ENCODE measurements at regions not wholly inside any gene's neighbourhood (a gene's known extent, or its start where the extent isn't known, plus 50 kb on each side); places are given as distances from the start of the nearest gene placed in this dataset.
"Not testable (repeated sequence)": the region's sequence is repeated elsewhere in the genome, so short reads cannot be mapped to it uniquely, and the experiment has no call there.

DNA sequence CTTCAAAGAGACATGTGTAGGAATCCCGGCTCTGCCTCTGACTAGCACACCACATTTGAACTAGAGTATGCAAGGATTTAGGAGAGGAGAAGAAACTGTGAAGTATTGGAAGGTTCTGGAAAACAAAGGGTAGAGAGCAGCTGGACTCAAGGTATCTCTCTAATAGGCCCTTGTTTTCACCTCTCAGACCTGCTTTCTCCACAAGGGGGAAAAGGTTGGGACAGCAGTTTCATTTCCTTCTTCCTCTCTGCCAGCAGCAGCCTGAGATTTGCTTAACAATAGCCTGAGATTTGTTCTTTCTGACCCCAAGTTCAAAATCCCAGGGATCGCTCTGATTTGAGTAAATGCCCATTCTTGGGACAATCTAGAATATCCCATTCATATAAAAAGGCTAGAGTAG lies 430.6 kb upstream of the MCTP2 start:
- H3K27ac Mint-ChIP-seq = no peak overlapping the region
- no peaks in the 10 kb centered on the region for H3K36me3 Mint-ChIP-seq
- H3K4me1 Mint-ChIP-seq = no peaks in the 10 kb centered on the region
- H3K9me3 Mint-ChIP-seq = no peaks in the 10 kb centered on the region
- ATAC-seq = no peak
- DNase-seq (ENCODE audit: low spot score in 2 of 2) = no peak
- H3K4me3 Mint-ChIP-seq = no peak overlapping the region

DNA sequence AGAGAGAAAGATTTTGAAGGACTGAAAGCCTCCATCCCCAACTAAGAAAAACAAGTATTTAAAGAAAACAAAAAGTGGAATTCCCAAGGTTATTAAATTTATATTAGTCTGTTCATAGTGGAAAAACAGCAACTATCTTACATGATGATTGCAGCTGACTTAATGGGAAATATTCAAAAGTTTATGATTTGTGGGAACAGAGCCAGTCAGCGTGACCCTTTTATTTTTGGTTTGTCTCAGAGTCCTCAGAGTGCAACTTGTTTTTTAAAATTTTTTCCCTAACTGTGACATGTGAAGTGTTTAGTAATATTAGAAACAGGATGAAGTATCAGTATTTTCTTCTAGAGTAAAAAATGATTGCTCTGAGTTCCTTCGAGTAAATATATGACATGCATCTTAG lies 441.9 kb upstream of the MCTP2 start:
- Mint-ChIP-seq H3K9me3 (no peaks in the 10 kb centered on the region), H3K36me3 (no peaks in the 10 kb centered on the region), H3K4me1 (no peaks in the 10 kb centered on the region), H3K4me3 (no peak overlapping the region), H3K27ac (no peak overlapping the region)
- DNase-seq (ENCODE audit: low spot score in 2 of 2) = no peak
- no peak for ATAC-seq

DNA sequence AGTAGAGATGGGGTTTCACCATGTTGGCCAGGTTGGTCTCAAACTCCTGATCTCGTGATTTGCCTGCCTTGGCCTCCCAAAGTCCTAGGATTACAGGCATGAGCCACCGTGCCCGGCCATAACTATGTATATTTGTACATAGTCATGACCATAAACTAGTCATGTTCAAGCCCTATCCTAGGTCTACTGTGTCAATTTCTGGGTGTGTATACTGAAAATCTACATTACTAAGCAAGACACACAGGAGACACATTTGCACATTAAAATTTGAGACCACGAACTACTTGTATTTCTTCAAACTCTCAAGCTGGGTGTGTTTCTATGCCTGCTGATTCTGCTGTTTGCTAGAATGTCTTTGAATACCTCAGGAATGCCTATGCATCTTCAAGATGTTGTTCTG lies 451.3 kb upstream of the MCTP2 start:
- Mint-ChIP-seq H3K36me3 (no peaks in the 10 kb centered on the region), H3K4me3 (no peak overlapping the region), H3K9me3 (no peaks in the 10 kb centered on the region), H3K4me1 (no peaks in the 10 kb centered on the region), H3K27ac (no peak overlapping the region)
- DNase-seq (ENCODE audit: low spot score in 2 of 2) (no peak), ATAC-seq (no peak)

DNA sequence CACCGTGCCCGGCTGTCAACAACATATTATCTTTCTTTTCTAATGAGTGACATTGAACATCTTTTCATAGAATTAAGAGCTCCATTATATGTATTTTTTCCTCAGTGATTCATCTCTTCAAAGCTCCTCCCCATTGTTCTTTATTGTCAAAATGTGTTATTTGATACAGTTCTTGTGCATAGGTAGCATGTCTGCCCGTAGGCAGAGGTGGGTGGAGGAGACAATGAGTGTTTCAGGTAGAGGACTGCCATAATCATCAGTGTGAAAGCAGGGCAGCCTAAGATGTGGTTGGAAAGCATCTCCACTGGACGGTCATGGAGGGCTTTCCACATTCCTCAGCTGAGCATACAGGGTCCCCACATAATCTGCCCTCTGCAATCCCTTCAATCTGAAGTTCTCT lies 452.0 kb upstream of the MCTP2 start:
- Mint-ChIP-seq H3K4me1 (no peaks in the 10 kb centered on the region), H3K27ac (no peak overlapping the region), H3K36me3 (no peaks in the 10 kb centered on the region), H3K4me3 (no peak overlapping the region), H3K9me3 (no peaks in the 10 kb centered on the region)
- DNase-seq (ENCODE audit: low spot score in 2 of 2) = no peak
- ATAC-seq = no peak

DNA sequence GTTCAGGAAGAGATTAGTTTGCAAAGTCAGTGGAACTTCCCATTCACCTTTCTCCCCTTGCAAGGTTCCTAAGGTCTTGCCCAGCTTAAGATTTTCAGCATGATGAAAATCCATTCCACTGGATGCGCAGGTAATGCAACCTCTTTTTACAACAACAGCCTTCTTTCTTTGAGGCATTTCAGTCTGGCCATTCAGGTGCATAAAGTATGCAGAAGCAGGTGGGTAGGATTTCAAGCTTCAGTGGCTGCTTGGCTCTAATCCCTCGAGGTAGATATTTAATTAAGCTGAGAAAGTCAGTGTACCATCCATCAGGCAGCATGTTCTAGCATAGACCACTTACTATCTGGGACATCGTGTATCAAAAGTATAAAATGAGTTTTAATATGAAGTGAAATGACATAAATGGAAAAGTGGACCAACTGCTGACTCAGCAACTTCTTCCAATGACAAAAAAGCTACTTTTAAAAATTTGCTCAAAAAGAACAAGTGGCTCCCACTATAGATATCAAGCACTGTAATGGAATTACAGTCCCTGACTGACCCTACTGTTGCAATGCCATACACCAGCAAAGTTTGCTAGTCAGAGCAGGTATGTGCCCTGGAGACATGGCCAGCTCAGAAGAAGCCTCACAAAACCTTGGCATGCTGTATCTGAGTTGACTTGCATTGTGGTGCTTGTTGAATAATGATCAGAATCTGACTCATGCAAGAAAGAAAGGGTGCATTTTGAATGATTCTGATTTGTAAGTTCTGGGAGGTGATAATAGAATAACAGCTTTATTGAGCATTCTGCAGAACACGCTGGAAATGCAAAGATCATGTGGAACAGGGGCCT lies 459.9 kb upstream of the MCTP2 start:
- no peaks in the 10 kb centered on the region for H3K9me3 Mint-ChIP-seq
- no peaks in the 10 kb centered on the region for H3K4me1 Mint-ChIP-seq
- no peaks in the 10 kb centered on the region for H3K36me3 Mint-ChIP-seq
- no peak overlapping the region for H3K4me3 Mint-ChIP-seq
- DNase-seq (ENCODE audit: low spot score in 2 of 2) (no peak), ATAC-seq (no peak)
- H3K27ac Mint-ChIP-seq = no peak overlapping the region

DNA sequence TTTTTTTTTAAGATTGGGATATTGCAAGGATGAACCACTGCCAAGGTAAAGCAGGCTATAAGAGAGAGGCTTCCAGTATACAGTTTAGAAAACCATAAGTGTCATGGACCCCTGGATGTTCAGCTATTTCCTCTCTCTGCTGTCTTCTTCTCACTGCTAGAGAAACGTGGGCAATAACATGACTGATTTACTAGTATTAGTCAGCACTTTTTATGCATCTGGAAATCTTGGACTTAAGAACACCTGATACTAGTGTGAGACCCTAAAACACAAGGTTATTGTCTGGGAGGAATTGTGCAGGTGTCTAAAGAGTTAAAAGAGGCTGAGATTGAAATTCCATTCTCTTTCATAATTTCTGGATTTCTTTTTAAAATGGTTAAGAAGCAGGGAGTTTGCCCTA lies 460.6 kb upstream of the MCTP2 start:
- DNase-seq (ENCODE audit: low spot score in 2 of 2) (no peak), ATAC-seq (no peak)
- no peaks in the 10 kb centered on the region for H3K36me3 Mint-ChIP-seq
- H3K9me3 Mint-ChIP-seq = no peaks in the 10 kb centered on the region
- H3K4me1 Mint-ChIP-seq = no peaks in the 10 kb centered on the region
- H3K27ac Mint-ChIP-seq = no peak overlapping the region
- no peak overlapping the region for H3K4me3 Mint-ChIP-seq

DNA sequence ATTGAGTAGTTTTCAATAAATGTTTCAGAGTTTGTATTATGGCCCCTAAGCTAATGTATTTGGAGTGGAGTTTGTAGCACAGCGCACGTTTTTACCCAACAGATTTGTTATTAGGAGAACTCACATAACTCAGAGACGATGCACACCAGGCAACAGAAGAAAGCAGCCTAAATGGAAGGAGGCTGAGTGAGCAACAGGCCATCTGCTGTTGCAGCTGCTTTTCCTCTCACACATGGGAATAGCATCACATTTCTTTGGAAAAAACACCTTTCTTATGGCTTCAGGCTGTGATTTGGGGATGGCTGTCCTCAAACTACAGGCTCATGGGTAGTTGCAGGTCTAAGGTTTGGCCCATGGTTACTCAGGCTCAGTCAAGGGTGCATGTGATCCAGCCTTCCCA lies 469.3 kb upstream of the MCTP2 start:
- H3K4me1 Mint-ChIP-seq = no peaks in the 10 kb centered on the region
- H3K36me3 Mint-ChIP-seq = no peaks in the 10 kb centered on the region
- H3K9me3 Mint-ChIP-seq = no peaks in the 10 kb centered on the region
- DNase-seq (ENCODE audit: low spot score in 2 of 2) (no peak), ATAC-seq (no peak)
- no peak overlapping the region for H3K4me3 Mint-ChIP-seq
- no peak overlapping the region for H3K27ac Mint-ChIP-seq

DNA sequence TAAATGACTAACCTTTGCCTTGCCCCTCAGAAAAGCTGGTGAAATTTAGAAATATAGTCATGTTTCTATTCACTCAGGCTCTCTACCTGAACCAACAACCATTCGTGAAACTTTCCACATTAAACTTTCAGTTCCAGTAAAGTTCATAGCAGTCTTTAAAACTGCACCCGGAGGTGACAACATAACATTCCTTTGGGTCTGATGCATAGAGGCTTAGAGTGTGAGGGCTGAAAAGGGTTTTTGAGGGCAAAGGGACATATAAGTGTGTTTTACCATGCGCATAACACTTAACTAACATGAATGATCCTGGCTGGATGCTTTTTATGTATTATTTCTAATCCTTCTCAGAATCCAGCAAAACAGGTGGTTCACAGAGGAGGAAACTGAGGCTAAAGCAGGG lies 471.7 kb upstream of the MCTP2 start:
- Mint-ChIP-seq H3K27ac (no peak overlapping the region), H3K4me3 (no peak overlapping the region), H3K9me3 (no peaks in the 10 kb centered on the region), H3K4me1 (no peaks in the 10 kb centered on the region), H3K36me3 (no peaks in the 10 kb centered on the region)
- DNase-seq (ENCODE audit: low spot score in 2 of 2) = no peak
- ATAC-seq = no peak

DNA sequence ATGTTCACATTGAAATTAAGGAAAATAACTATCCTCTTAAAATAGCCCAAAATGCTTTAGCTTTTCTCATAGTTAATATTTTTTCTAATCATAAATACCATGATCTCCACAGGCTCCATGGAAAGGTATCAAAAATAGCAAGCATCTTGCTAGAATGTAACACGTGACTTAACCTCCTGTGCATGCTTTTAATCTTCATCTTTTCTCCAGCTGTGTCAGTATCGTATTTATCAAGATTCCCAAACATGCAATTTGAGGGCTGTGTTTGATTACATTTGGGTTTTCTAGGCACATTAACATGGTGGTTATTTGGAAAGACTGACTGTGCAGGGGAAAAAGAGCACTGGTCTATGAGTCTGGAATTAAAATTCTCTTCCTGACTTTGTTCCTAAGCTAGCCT lies 472.5 kb upstream of the MCTP2 start:
- no peaks in the 10 kb centered on the region for H3K36me3 Mint-ChIP-seq
- DNase-seq (ENCODE audit: low spot score in 2 of 2) (no peak), ATAC-seq (no peak)
- no peaks in the 10 kb centered on the region for H3K4me1 Mint-ChIP-seq
- no peaks in the 10 kb centered on the region for H3K9me3 Mint-ChIP-seq
- H3K4me3 Mint-ChIP-seq = no peak overlapping the region
- H3K27ac Mint-ChIP-seq = no peak overlapping the region

DNA sequence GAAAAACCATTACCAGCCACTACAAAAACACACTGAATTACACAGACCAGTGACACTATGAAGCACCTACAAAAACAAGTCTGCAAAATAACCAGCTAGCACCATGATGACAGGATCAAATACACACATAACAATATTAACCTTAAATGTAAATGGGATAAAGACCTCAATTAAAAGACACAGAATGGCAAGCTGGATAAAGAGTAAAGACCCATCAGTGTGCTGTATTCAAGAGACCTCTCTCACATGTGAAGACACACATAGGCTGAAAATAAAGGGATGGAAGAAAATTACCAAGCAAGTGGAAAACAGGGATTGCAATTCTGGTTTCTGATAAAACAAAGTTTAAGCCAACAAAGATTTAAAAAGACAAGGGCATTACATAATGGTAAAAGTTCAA lies 482.7 kb upstream of the MCTP2 start:
- no peak for DNase-seq (ENCODE audit: low spot score in 2 of 2)
- H3K4me3 Mint-ChIP-seq = no peak overlapping the region

DNA sequence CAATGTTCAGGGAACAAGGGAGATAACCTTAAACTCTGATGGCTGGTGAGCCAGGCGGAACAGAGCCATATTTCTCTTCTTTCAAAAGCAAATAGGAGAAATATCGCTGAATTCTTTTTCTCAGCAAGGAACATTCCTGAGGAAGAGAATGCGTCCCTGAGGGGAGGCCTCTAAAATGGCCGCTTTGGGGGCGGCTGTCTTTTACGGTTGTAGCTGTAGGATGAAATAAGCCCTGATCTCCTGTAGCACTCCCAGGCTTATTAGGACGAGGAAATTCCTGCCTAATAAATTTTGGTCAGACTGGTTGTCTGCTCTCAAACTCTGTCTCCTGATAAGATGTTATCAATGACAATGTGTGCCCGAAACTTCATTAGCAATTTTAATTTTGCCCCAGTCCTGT lies 496.4 kb upstream of the MCTP2 start:
- not testable (repeated sequence) for ATAC-seq; DNase-seq (ENCODE audit: low spot score in 2 of 2); H3K27ac Mint-ChIP-seq; H3K4me1 Mint-ChIP-seq; H3K36me3 Mint-ChIP-seq; H3K4me3 Mint-ChIP-seq
- H3K9me3 Mint-ChIP-seq = peaks cover 11% of the 10 kb centered on the region

More for the DNA sequence above, 482.7 kb upstream of the MCTP2 start:
- Mint-ChIP-seq H3K27ac (no peak overlapping the region), H3K4me1 (no peaks in the 10 kb centered on the region), H3K36me3 (no peaks in the 10 kb centered on the region), H3K9me3 (peaks cover 11% of the 10 kb centered on the region)
- no peak for ATAC-seq

DNA sequence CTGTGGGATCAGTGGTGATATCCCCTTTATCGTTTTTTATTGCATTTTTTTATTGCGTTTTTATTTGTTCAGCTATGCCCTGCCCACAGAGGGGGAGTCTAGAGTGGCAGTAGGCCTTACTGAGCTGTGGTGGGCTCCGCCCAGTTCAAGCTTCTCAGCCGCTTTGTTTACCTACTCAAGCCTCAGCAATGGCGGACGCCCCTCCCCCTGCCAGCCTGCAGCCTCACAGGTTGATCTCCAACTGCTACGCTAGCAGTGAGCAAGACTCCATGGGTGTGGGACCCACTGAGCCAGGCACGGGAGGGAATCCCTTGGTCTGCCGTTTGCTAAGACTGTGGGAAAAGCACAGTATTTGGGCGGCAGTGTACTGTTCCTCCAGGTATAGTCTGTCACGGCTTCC lies 500.6 kb upstream of the MCTP2 start:
- Mint-ChIP-seq H3K36me3 (no peaks in the 10 kb centered on the region), H3K9me3 (peaks cover 8% of the 10 kb centered on the region), H3K4me1 (no peaks in the 10 kb centered on the region), H3K4me3 (no peak overlapping the region), H3K27ac (no peak overlapping the region)
- DNase-seq (ENCODE audit: low spot score in 2 of 2) (no peak), ATAC-seq (no peak)

DNA sequence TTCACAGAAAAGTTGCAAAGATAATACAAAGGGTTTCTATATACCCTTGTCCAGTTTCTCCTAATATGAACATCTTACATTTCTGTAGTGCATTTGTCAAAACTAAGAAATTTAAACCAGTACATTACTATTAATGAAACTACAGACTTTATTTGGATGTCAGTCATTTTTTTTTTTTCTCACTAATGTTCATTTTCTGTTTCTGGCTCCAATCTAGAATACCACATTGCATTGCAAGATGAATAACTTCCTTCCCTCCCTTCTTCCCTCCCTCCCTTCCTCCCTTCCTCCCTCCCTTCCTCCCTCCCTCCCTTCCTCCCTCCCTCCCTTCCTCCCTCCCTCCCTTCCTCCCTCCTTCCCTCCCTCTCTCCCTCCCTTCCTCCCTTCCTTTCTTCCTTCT lies 509.2 kb upstream of the MCTP2 start:
- H3K36me3 Mint-ChIP-seq = no peaks in the 10 kb centered on the region
- no peak overlapping the region for H3K27ac Mint-ChIP-seq
- H3K9me3 Mint-ChIP-seq = no peaks in the 10 kb centered on the region
- ATAC-seq (no peak), DNase-seq (ENCODE audit: low spot score in 2 of 2) (no peak)
- H3K4me1 Mint-ChIP-seq = no peaks in the 10 kb centered on the region
- H3K4me3 Mint-ChIP-seq = no peak overlapping the region

DNA sequence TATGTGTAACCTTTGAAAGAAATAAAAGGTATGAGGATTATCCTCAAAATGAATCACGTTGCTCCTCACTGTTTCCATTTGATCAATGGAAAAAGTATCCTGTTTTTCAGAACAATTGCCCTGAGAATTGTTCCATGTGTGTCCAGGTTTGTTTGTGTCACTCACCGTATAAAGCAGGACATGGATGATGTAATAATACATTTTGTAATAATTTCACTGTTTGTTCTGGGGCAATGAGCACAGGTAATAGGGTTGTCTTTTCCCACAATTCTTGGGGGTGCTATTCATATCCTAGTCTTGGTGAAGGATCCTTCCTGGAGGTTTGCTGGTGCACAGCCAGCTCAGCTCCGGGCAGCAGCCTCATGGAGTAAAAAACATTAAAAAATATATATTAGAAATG lies 510.8 kb upstream of the MCTP2 start:
- H3K4me1 Mint-ChIP-seq = no peaks in the 10 kb centered on the region
- no peak overlapping the region for H3K4me3 Mint-ChIP-seq
- DNase-seq (ENCODE audit: low spot score in 2 of 2) (no peak), ATAC-seq (no peak)
- H3K27ac Mint-ChIP-seq = no peak overlapping the region
- no peaks in the 10 kb centered on the region for H3K36me3 Mint-ChIP-seq
- H3K9me3 Mint-ChIP-seq = no peaks in the 10 kb centered on the region

DNA sequence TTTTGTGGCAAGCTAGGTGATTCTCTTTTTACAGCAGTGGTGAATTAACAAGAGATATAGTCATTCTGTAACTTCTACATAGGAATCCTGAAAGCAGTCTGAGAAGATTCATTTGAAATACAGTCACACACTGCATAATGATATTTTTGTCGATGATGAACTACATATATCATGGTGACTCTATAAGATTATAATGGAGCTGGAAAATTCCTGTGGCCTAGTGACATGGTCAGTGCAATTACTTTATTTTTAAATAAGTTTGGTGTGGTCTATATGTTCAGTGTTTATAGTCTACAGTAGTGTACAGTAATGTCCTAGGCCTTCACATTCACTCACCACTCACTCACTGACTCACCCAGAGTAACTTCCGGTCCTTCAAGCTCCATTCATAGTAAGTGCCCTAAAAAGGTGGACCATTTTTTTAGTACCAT lies 511.4 kb upstream of the MCTP2 start:
- Mint-ChIP-seq H3K36me3 (no peaks in the 10 kb centered on the region), H3K9me3 (no peaks in the 10 kb centered on the region), H3K4me1 (no peaks in the 10 kb centered on the region), H3K4me3 (no peak overlapping the region), H3K27ac (no peak overlapping the region)
- ATAC-seq = no peak
- no peak for DNase-seq (ENCODE audit: low spot score in 2 of 2)

DNA sequence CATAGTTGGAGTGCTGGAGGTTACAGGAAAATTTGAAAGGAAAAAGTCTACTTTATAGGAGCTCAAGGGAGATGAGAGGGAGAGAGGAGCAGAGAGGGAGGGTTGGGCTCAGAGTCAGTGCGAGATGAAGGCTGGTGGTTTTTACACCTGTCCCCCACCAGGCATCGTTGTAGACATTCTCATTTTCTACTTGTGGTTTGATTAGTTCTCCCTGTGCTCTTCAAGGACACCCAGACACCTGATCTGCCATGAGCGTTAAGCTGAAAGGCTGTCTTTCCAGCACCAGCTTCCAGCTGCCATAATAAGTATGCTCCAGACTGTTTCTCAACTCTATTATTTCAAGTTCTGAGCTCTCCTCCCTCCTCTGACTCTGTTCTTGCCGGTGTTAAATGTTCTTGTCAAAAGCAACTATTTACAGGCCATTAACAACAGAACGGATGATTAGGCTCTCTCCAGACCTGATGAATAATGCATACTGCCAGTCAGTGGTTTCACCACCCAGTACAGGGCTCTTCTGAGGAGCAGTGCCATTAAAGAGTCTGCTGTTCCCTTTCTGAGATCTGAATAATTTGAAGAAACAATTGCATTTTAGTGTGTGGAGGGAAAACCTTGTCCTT lies 514.6 kb upstream of the MCTP2 start:
- Mint-ChIP-seq H3K9me3 (no peaks in the 10 kb centered on the region), H3K4me1 (no peaks in the 10 kb centered on the region), H3K27ac (no peak overlapping the region), H3K36me3 (no peaks in the 10 kb centered on the region), H3K4me3 (no peak overlapping the region)
- no peak for DNase-seq (ENCODE audit: low spot score in 2 of 2)
- ATAC-seq = no peak

Data from stimulated activated effector memory CD8-positive, alpha-beta T cell treated with anti-CD3 and anti-CD28 coated beads, Interleukin-12 subunit alpha, Interleukin-12 subunit beta, amount 100 ng/mL, for 72 hours (primary cell).